ENCODE measurements at regions not wholly inside any gene's neighbourhood (a gene's known extent, or its start where the extent isn't known, plus 50 kb on each side); places are given as distances from the start of the nearest gene placed in this dataset.

DNA sequence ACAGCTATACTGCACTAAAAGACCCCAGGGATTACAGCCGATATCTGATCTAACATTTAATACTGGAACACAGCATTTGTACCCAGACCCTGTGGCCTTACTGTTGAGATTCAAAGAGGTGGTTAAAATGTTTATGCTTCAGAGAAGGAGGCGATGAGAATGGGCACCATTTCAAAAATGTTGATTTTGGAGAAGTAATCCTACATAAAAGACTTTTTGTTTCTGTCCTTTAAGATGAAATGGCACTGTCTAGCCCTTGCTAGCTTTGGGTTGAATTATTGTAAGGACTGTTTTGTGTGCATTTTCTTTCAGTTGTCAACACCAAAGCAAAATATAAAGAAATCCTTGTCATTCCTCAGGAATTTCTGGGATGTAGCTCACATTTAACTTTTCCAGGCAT, 288.5 kb upstream of the ANKH start:
- TF ChIP-seq, protein P1, sequence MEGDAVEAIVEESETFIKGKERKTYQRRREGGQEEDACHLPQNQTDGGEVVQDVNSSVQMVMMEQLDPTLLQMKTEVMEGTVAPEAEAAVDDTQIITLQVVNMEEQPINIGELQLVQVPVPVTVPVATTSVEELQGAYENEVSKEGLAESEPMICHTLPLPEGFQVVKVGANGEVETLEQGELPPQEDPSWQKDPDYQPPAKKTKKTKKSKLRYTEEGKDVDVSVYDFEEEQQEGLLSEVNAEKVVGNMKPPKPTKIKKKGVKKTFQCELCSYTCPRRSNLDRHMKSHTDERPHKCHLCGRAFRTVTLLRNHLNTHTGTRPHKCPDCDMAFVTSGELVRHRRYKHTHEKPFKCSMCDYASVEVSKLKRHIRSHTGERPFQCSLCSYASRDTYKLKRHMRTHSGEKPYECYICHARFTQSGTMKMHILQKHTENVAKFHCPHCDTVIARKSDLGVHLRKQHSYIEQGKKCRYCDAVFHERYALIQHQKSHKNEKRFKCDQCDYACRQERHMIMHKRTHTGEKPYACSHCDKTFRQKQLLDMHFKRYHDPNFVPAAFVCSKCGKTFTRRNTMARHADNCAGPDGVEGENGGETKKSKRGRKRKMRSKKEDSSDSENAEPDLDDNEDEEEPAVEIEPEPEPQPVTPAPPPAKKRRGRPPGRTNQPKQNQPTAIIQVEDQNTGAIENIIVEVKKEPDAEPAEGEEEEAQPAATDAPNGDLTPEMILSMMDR (conservative IDR thresholded peaks at IDR 0.05 in 1 of 2, IDR thresholded peaks at IDR 0.05 in 1 of 2; ENCODE audit: low read depth in 1 of 2, low read length in 2 of 2): no peak
- TF ChIP-seq EZH2 (IDR thresholded peaks at IDR 0.05; ENCODE audit: low read length, missing control alignments): no peak
